Heart right ventricle (tissue), 16 donors: ENCODE measurements at regions not wholly inside any gene's neighbourhood (a gene's known extent, or its start where the extent isn't known, plus 50 kb on each side); places are given as distances from the start of the nearest gene placed in this dataset.
A peak's percentile ranks its signal among the peaks of the same experiment; 100 is the strongest.

Experiments used
- ATAC-seq, 8 donors: fragments of 200-7000 bp; cut with Tn5 transposase; one replicate each; pipeline ENCODE4 v1.9.1; 2020; ENCODE audit warnings: mild to moderate bottlenecking in 8 of 8, moderate library complexity in 8 of 8, moderate number of reproducible peaks in 1 of 8
- DNase-seq, 2 donors: peaks; one replicate each; pipeline ENCODE4 v3.0.0-alpha.2; 2020
- H3K27ac ChIP-seq, 10 donors: fragments of 200-600 bp; sonication (generic) in 2 of 10; one replicate each; pipeline versions ENCODE4 v1.5.0 to v1.8.0; 2020 to 2022; ENCODE audit warnings: mild to moderate bottlenecking in 3 of 10
- H3K27me3 ChIP-seq, 7 donors: fragments of 200-600 bp; one replicate each; pipeline ENCODE4 v1.8.0; 2021 to 2022; ENCODE audit warnings: mild to moderate bottlenecking in 2 of 7
- H3K36me3 ChIP-seq, 9 donors: fragments of 200-600 bp; sonication (generic) in 1 of 9; one replicate each; pipeline versions ENCODE4 v1.5.0 to v1.8.0; 2020 to 2022; ENCODE audit warnings: mild to moderate bottlenecking in 2 of 9
- H3K4me1 ChIP-seq, 9 donors: fragments of 200-600 bp; sonication (generic) in 1 of 9; one replicate each; pipeline versions ENCODE4 v1.5.0 to v1.8.0; 2020 to 2022; ENCODE audit warnings: mild to moderate bottlenecking in 4 of 9
- H3K4me3 ChIP-seq, 10 donors: fragments of 200-600 bp; sonication (generic) in 2 of 10; one replicate each; pipeline versions ENCODE4 v1.5.0 to v1.8.0; 2020 to 2022; ENCODE audit warnings: mild to moderate bottlenecking in 7 of 10, moderate library complexity in 2 of 10
- H3K9me3 ChIP-seq, 11 donors: fragments of 200-600 bp in 10 of 11; sonication (generic) in 2 of 11; one replicate each; pipeline versions ENCODE4 v1.5.0 to v1.8.0; 2013 to 2022; ENCODE audit warnings: mild to moderate bottlenecking in 2 of 11, control low read depth in 1 of 11, moderate library complexity in 1 of 11
- WGBS, 2 donors: extraction: QIAGEN DNeasy Blood & Tissue Kit; methylation state at CpG; one replicate each; pipeline ENCODE4 v1.1.7; 2013; ENCODE audit warnings: inconsistent platforms in 1 of 2; 5-methylcytosine and 5-hydroxymethylcytosine counted together
- intact Hi-C, 10 donors: fragments of 100-400 bp; cut with DNase I; formaldehyde crosslinking; loops; one replicate each; pipeline versions ENCODE4 v1.11.1 to v1.14.2; 2022
- TF ChIP-seq, protein P1 (sequence below), 9 donors: fragments of 200-600 bp; sonication (generic) in 2 of 9; IDR thresholded peaks; one replicate each; pipeline versions ENCODE4 v1.5.0 to v1.8.0; 2021 to 2022; ENCODE audit warnings: antibody characterized with exemption in 9 of 9, mild to moderate bottlenecking in 5 of 9, moderate library complexity in 1 of 9
- donor health status: Arrhythmogenic right ventricular cardiomyopathy.
- donor health status: ischemic (EF 13 %, LVEDD 7.1; RV severe dilation, severe dysfunction).
- donor health status: healthy with polysubstance abuse.
- donor health status: DM: no; HTN: yes; CAD: no.
- donor health status: DM: no; HTN: no; CAD: no.
- donor health status: ischemic (EF 25% LVEDD 6.9; RV normal size, moderate dysfunction).
- donor health status: ischemic (EF 25% LVEDD 5.7; RV mildly dilated, moderate dysfunction).
- donor health status: healthy.
- donor health status: DM: yes; HTN: yes; CAD: no.
- donor health status: Ischemic cardiomyopathy.
- donor health status: ischemic (EF 35%, LVEDD 5.7; RV mildly dilated, moderate dysfunction).
- donor health status: nonischemic (EF 11% LVEDD 7.7; RV severe dilation, severe dysfunction).
- donor health status: DM: yes; HTN: yes; CAD: no.
- donor health status: PGD.
- donor health status: ischemic (EF 29% LVEDD 5.4; RV normal size, mild dysfunction).
- donor health status: nonischemic (EF 23%, LVEDD 6.1; RV moderate dilation, normal function).

DNA sequence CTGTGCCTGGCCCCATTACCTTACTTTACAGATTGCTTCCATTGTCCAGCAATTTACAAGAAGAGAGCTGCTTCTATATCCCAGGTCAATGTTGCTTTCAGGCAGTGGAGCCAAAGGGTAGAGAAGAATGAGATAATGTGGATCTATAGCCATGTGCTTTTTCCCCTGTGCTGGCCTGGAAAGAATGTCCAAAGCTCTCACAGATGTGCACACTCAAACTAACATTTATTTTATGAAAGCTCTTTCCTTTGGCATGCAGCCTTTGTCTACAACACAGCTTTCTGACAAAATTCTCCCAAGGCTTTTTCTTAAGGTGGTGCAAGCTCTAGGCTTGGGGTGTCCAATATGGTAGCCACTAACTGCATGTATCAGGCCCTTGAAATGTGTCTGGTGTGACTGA is 217.3 kb downstream of the LRRC70 start:
- ATAC-seq (peak in 3 of 8 donors; percentile 21 to 74 (median 55)), DNase-seq (no peak)
- intact Hi-C loops: no loop called here
- Histone ChIP-seq H3K4me1 (no peaks in the 10 kb centered on the region), H3K4me3 (no peak overlapping the region), H3K36me3 (no peaks in the 10 kb centered on the region), H3K9me3 (peaks cover 0 to 34% (median 5%) of the 10 kb centered on the region in 11 donors), H3K27ac (no peak overlapping the region), H3K27me3 (no peaks in the 10 kb centered on the region)
- TF ChIP-seq, protein P1, sequence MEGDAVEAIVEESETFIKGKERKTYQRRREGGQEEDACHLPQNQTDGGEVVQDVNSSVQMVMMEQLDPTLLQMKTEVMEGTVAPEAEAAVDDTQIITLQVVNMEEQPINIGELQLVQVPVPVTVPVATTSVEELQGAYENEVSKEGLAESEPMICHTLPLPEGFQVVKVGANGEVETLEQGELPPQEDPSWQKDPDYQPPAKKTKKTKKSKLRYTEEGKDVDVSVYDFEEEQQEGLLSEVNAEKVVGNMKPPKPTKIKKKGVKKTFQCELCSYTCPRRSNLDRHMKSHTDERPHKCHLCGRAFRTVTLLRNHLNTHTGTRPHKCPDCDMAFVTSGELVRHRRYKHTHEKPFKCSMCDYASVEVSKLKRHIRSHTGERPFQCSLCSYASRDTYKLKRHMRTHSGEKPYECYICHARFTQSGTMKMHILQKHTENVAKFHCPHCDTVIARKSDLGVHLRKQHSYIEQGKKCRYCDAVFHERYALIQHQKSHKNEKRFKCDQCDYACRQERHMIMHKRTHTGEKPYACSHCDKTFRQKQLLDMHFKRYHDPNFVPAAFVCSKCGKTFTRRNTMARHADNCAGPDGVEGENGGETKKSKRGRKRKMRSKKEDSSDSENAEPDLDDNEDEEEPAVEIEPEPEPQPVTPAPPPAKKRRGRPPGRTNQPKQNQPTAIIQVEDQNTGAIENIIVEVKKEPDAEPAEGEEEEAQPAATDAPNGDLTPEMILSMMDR (IDR thresholded peaks at IDR 0.05): no peak

DNA sequence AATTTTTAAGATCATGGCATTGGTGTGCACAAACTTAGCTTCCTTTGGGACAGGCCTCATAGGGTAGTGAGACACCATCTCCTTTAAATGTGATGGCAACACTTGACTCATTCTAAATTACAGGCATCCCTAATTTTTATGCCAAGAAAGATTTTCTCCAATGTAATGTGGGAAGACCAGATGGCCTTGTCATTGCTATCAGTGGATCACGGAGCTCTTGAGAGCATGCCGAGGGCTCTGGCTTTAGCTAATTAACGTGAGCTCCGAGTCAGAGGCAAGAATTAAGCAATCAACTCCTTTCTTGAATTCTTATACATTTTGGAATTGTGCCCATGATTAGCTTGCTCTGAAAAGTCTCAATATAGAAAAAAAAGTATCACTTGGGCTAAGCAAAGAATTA is 215.8 kb downstream of the LRRC70 start:
- Histone ChIP-seq H3K4me3 (no peak overlapping the region), H3K36me3 (no peaks in the 10 kb centered on the region), H3K27ac (no peak overlapping the region), H3K4me1 (no peaks in the 10 kb centered on the region), H3K27me3 (no peaks in the 10 kb centered on the region), H3K9me3 (peaks cover 0 to 34% (median 5%) of the 10 kb centered on the region in 11 donors)
- 49 to 54% methylated on average over 4 of the region's 4 CpGs for WGBS, 2 donors
- TF ChIP-seq, protein P1 (IDR thresholded peaks at IDR 0.05): no peak
- no peak for ATAC-seq
- intact Hi-C loops: no loop called here
- DNase-seq: no peak

DNA sequence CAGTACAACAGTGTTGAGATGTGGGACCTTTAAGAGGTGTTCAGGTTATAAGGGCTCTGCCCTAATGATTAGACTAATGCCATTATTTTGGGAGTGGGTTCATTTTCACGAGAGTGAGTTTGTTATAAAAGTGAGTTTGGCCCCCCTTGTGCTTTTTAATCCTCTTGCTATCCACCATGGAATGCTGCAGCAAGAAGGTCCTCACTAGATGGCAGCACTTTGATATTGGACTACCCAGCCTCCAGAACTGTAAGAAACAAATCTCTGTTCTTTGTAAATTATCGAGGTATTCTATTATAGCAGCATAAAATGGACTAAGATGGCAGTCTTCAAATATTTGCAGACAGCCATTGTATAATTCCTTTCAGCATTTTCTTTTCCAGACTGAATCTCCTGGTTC is 212.4 kb downstream of the LRRC70 start:
- TF ChIP-seq, protein P1 (IDR thresholded peaks at IDR 0.05): peak in 4 of 9 donors; percentile 14 to 35 (median 22)
- Histone ChIP-seq H3K36me3 (no peaks in the 10 kb centered on the region), H3K27me3 (no peaks in the 10 kb centered on the region), H3K4me1 (no peaks in the 10 kb centered on the region), H3K4me3 (no peak overlapping the region), H3K27ac (no peak overlapping the region), H3K9me3 (peaks cover 0 to 7% (median 0%) of the 10 kb centered on the region in 11 donors)
- intact Hi-C loops: no loop called here
- 54 to 65% methylated on average over 2 of the region's 2 CpGs for WGBS, 2 donors
- DNase-seq: no peak
- ATAC-seq: no peak

DNA sequence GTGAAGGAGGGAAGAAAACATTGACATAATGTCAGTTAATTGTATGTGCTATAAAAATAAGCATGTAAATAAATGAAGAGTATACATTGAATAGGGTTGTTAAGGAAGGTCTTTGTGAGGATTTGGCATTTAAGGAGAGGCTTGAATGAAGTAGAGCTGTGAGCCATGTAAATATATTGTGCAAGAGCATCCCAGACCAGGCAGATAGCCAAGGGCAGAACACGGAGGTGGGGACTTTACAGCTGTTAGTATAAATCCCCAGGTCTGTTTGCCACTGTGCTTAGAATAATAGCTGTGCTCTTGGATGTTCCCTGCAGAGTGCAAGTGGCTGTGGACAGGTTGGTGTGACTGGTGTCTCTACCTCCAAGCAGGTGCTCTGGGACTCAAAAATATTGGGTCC is 211.7 kb downstream of the LRRC70 start:
- no peaks in the 10 kb centered on the region for H3K27me3 ChIP-seq
- no peak overlapping the region for H3K4me3 ChIP-seq
- ATAC-seq (peak in 1 of 8 donors; percentile 35), DNase-seq (no peak)
- no peaks in the 10 kb centered on the region for H3K4me1 ChIP-seq
- WGBS, 2 donors: 29 to 39% methylated on average over 1 of the region's 1 CpG
- H3K27ac ChIP-seq: no peak overlapping the region
- TF ChIP-seq, protein P1 (IDR thresholded peaks at IDR 0.05): no peak
- peaks cover 0 to 3% (median 0%) of the 10 kb centered on the region in 11 donors for H3K9me3 ChIP-seq
- no peaks in the 10 kb centered on the region for H3K36me3 ChIP-seq
- intact Hi-C loops: no loop called here
